Glomerular endothelial cell (primary cell): ENCODE measurements at regions not wholly inside any gene's neighbourhood (a gene's known extent, or its start where the extent isn't known, plus 50 kb on each side); places are given as distances from the start of the nearest gene placed in this dataset.

Experiments used
- DNase-seq: peaks from one replicate; pipeline ENCODE4 v3.0.0-alpha.2; 2011; ENCODE audit warnings: low read depth, low spot score; ENCODE audit errors: extremely low read depth

DNA sequence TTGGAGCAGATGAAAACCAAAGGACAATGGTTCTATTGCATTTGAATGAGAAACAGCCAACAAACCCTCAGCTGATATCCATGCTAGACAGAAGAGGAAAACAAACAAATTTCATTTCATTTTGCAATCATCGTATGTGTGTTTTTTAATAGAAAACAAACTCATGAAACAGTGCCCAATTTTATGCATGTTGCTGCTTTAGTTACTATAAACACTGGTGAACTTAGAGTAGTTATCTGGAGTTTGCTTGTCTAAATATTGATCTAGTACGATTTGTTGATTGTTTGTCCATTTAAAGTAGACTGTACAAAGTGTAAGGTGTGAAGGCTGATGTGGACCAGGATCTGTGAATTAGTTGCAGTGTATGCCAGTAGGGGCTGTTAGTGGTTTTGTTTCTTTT lies 166.6 kb downstream of the KITLG start:
- no peak for DNase-seq

DNA sequence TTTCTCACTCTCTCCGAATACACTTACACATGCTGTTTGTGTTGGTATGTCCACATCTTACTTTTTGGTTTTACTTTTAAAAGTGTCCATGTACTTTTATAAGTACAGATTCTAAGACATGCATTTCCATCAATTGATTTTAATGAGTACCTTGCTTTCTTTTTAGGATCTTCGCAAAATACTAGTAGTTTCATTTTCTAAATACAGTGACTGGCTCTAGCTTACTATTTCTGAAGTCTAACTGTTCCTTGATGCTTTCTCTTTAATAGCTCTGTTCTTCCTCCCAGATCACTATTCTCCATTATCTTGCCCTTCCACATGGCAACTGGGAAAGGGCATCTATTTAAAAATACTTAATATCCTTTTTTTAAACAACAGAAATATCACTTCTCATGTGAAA lies 164.1 kb downstream of the KITLG start:
- no peak for DNase-seq

DNA sequence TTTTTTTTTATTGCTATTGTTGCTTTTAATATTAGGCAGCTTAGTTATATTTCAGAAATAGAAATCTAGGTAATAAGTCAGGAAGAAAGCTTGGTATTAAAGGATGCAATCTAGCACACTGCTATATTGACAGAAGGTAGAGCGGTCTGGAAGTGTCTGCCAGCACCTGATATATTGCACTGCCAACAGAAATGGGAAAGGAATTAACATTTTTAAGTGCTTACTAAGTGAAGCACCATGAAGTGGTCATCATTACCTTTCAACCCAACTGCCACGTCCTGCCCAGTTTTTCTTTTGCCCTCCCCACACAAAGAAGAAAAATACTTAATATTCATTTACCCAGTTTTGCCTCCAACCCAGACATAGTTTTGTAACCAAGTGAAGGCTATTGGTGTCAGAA lies 163.5 kb downstream of the KITLG start:
- no peak for DNase-seq

DNA sequence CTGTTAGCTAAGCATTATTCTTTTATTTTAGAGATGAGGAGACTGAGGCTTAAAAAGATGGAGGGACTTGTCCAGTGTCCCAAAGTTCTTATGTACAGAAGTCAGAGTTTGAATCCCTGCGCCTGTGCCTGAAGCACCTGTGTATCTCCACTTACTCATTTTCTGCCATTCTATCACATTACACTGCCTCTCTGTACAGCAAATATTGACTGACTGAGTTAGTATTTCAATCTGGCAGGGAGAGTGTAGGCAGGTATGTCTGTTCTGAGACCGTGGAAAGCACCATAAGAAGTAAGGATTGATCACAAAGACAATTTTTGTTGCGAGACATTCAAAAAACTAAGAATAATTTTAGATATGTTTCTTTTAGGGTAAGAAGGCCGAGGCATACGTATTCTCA lies 162.7 kb downstream of the KITLG start:
- no peak for DNase-seq

DNA sequence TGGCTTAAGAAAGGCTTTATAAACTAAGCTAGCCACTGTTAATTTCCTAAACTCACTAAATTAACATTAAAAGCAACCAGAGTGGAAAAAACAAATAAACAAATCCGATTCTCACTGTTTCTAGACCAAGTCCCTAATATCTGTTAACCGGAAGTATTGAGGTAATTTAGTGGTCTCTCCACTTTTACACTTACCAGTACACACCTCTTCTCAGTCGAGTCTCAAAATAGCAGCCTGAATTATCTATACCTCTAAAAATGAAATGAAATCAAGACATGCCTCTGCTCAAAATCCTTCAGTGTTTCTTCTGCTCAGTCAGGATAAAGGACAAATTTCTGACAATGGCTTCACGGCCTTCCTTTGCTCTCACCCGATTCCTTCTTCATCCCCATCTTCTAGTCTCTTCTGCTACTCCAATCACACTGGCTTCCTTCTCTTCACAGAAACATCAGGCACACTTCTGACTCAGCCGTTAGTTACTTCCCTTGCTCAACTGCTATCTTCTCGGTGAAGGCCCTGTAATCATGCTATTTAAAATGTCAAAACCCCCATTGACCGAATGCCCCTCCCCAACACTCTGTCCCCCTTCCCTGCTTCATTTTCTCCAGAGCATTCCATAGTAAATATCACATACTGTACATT lies 161.3 kb downstream of the KITLG start:
- no peak for DNase-seq

DNA sequence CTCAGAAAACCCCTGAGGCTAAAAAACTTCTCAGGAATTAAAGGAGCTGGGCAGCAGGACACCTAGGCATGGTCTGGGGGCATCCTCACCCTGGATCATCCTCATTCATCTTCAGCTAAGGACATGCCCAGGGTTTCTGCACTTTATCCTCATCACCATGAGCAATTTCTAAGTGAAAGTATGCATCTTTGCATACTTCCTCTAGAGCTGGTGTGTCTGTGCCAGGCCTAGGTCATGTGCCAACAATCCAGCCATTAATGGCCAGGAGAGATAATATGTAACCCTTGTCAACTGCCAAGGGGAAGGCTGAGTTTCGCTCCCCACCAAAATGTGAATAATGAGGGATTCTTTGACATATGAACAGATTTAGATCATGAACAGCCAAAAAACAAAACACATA lies 160.5 kb downstream of the KITLG start:
- no peak for DNase-seq

DNA sequence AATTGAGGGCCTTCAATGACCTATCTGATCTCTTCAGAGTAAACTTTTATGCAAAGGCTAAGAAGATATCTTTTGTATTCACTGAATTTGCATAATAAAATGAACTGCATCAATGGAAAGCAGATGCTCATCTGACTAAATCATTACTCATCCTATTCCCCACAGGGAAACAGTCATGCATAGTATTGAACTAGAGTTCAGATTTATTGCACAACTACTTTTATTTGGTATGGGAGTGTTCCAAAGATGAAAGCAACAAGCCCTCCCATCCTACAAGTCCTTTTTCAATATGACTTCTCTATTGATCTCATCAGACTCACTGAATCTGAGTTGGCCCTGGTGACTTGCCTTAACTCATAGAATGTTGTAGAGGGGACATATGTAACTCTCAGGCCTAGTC lies 159.8 kb downstream of the KITLG start:
- no peak for DNase-seq

DNA sequence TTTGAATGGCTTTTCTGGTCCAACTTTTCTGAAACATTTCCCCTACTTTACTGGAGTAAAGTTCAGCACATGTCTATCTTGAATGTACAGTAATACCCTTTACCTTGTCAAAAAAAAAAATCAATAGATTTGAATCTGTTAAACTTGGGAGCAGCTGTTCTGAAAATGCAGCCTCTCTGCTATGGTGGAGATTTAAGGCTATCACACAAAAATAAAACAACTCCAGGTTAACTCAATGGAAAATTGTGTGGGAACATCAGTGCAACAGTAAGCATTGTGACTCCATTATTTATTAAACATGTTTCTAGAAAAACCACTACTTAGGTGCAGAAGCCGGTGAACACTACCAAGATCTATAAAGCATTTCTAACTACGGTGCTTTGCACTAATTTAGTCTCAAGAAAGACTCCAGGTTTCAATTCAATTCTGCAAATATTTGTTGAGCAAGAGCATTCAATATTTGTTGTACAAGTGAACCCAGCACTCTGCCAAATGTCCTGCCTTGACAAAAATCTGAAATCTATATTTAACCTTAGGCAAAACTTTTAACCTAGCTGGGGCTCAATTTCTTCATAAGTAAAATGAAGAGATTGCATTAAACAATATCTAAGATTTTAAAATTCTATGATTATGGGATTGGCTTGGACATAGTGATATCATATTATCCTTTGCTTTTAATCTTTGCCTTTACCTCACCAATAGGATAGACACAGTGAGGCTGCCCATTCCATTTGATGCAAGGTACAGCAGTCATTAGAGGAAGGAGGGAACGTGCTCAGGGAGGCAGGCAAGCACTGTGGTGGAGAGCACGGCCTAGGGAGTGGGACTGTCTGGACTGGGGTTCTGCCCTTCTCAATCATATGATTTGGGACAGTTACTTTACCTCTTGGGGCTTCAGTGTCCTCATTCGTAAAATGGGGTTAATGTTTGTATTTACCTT lies 155.2 kb downstream of the KITLG start:
- DNase-seq, result no peak

DNA sequence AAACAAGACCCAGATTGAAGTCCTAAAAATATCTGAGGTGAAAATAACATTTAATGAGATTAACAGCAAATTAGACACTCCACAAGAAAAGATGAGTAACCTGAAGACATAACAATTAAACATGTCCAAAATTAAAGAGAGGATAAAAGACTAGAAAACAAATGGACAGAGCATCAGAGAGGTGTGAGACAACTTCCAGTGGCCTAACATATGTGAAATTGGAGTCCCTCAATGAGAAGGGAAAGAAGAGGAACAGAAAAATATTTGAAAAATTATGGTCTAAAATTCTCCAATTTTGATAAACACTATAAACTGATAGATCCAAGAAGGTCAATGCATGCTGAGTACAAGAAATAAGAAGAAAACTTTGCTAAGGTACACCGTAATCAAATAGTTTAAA lies 151.9 kb downstream of the KITLG start:
- DNase-seq, result no peak

DNA sequence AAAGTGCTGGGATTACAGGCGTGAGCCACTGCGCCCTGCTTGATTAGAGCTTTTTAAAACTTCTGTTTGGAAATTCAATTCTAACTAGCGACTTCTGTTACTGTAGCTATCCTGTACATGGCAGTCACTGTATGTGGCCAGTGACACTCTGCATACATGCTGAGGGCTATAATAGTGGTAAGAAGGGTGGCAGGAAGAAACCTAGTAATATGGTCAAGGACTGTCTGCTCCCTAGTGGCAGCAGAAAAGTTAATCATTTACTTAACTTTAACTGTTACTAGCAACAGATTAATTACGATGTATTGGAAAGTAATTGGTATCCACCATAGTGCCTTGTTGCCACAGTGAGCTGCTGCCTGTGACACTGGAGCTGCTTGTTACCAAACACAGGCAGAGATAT lies 149.0 kb downstream of the KITLG start:
- DNase-seq, result no peak

DNA sequence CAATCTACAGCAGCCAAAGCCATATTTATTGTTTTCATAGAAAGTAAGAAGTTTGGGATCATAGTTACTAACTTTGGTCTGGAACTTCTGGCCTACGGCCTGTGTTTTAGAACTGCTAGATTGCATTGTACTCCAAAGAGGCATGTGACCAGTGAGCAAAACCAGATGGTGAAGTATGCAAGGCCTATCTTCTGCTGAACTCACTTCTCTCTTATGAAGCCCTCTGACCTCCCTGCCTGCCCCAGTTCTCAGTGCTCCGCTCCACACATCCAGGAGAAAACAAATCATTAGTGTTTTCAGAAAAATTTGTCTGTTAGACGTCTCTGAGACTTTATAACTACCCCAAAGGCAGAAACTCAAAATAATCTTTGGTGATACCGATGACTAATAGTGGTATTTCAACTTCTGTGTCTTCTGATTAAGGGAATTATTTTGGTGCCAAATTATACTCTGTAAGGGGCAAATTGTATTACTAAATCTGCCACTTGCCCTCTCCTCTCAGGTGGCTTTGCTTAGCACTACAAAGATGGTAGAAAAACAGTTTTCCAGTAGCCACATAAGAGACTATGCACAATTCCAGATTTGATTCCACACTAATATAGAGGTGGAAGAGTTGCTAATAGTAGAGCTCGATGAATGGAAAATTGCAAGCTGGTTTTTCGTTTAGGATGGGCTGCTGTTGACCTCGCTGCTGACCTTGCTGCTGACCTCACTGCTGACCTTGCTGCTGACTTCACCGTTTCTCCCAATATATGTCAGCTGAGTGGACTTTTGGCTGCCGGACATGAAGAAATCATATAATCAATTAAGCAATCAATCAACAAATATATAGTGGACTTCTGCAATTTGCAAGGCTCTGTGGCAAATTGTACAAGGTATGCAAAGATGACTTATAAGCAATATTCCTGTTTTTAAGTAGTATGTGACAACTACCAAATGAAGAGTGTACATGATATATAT lies 147.5 kb downstream of the KITLG start:
- DNase-seq, result no peak

DNA sequence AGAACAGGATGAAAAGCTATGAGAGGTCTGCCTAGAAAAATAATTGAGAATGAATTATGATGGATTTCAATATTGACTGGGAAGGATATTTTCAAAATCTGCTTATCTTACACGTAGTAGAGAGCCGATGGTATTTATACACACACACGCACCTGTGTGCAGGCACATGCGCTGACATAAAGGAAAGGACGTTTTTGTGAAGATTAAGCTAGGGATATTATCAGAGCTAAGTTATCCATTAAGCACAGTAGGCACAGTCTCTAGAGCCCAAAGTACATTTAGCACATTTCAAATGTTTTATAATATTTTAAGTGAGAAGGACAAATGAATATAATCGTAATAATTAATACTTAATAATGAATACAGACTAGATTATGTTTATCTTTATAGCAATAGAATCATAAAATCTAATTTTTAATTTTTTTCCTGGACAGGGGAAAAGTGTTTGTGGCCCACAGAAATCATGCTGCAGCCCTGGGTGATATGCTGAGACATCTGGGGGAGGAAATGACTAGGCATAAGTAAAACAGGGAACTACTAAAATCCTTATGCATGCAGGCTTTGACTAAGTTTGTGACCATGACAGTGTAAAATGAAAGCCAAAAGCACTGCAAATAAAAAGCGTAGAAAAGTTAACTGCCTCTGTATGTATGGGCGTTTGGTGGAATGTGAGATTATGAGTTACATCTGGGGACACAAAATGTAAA lies 146.1 kb downstream of the KITLG start:
- no peak for DNase-seq

DNA sequence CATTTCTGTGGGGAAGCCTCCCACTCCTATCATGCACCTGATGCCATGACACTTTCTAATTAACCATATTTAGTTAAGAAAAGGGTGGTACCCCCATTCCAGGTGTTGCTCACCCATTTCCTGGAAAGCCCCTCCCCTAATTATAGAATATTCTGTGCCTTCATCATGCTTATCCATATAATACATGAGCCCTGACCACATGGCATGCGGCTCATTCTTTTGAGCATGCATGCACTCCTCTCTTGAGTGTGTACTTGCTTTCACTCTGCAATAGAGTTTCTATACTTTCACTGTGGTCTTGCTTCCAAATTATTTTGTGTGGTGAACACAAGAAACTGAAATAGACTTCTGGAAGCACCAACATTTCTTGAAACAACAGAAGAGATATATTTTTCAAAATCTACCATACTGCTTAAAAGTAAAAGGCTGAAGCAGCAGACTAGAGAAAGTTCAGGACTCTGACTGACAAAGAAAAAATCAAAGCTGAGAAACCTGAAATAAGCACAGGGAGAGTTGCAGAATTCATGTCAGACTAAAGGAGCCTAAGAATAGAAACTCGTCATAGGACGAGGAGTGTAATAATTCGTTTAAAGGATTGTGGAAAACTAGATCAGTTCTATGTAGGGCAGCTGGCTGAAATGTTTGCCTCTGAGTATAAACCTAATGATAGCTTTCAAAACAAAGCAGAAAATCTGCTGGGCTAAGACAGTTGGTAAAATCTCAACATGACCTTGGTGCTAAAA lies 144.8 kb downstream of the KITLG start:
- DNase-seq, result no peak

DNA sequence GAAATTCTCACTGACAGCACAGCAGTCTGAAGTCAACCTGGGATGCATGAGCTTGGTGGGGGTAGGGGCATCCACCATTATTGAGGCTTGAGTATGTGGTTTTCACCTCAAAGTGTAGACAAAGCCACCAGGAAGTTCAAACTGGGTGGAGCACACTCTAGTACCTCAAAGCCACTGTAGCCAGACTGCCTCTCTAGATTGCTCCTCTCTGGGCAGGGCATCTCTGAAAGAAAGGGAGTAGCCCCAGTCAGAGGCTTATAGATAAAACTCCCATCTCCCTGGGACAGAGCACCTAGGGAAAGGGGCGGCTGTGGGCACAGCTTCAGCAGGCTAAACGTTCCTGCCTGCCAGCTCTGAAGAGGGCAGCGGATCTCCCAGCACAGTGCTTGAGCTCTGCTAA lies 143.0 kb downstream of the KITLG start:
- no peak for DNase-seq
